H7 (cell line): ENCODE measurements at regions not wholly inside any gene's neighbourhood (a gene's known extent, or its start where the extent isn't known, plus 50 kb on each side); places are given as distances from the start of the nearest gene placed in this dataset.

ENCODE experiments used
- DNase-seq: peaks from one replicate; pipeline ENCODE4 v3.0.0; 2012
- H3K27me3 ChIP-seq: 2 replicates; pipeline ENCODE4 v1.6.0; 2011; ENCODE audit warnings: mild to moderate bottlenecking, low read length; ENCODE audit not compliant: control insufficient read depth, insufficient read depth
- H3K36me3 ChIP-seq: replicated peaks from 2 replicates; pipeline ENCODE4 v1.5.1; 2011; ENCODE audit warnings: low read length; ENCODE audit not compliant: control insufficient read depth, insufficient read depth
- H3K4me3 ChIP-seq: 2 replicates; pipeline ENCODE4 v1.5.1; 2011; ENCODE audit warnings: low read depth, mild to moderate bottlenecking, control low read depth, low read length, moderate library complexity; ENCODE audit not compliant: insufficient read depth

- peak; percentile 4 for DNase-seq
- H3K36me3 ChIP-seq: no peaks in the 10 kb centered on the region
- no peak overlapping the region for H3K4me3 ChIP-seq
- no peaks in the 10 kb centered on the region for H3K27me3 ChIP-seq
Observed at GRCh38 chr16:6165330-6165979, 1067.9 kb upstream of the EEF2KMT start.

- Histone ChIP-seq H3K4me3 (no peak overlapping the region), H3K27me3 (no peaks in the 10 kb centered on the region), H3K36me3 (no peaks in the 10 kb centered on the region)
- no peak for DNase-seq
Observed at GRCh38 chr16:6160871-6161270, 1063.3 kb upstream of the EEF2KMT start.

GRCh38 chr16:6160303-6160702 is 1062.7 kb upstream of the EEF2KMT start:
- Histone ChIP-seq H3K27me3 (no peaks in the 10 kb centered on the region), H3K4me3 (no peak overlapping the region), H3K36me3 (no peaks in the 10 kb centered on the region)
- no peak for DNase-seq

- Histone ChIP-seq H3K4me3 (no peak overlapping the region), H3K36me3 (no peaks in the 10 kb centered on the region), H3K27me3 (no peaks in the 10 kb centered on the region)
- no peak for DNase-seq
Observed at GRCh38 chr16:6157806-6158205, 1060.2 kb upstream of the EEF2KMT start.

GRCh38 chr16:6155271-6155670 is 1057.7 kb upstream of the EEF2KMT start:
- no peak for DNase-seq
- Histone ChIP-seq H3K36me3 (no peaks in the 10 kb centered on the region), H3K4me3 (no peak overlapping the region), H3K27me3 (no peaks in the 10 kb centered on the region)

GRCh38 chr16:6153901-6154300 is 1056.3 kb upstream of the EEF2KMT start:
- DNase-seq: no peak
- no peaks in the 10 kb centered on the region for H3K27me3 ChIP-seq
- H3K36me3 ChIP-seq: no peaks in the 10 kb centered on the region
- H3K4me3 ChIP-seq: no peak overlapping the region

GRCh38 chr16:6149031-6149430 is 1051.4 kb upstream of the EEF2KMT start:
- Histone ChIP-seq H3K27me3 (no peaks in the 10 kb centered on the region), H3K36me3 (no peaks in the 10 kb centered on the region), H3K4me3 (no peak overlapping the region)
- no peak for DNase-seq

GRCh38 chr16:6148361-6148760 is 1050.8 kb upstream of the EEF2KMT start:
- DNase-seq: no peak
- no peak overlapping the region for H3K4me3 ChIP-seq

GRCh38 chr16:6146874-6147425 is 1049.4 kb upstream of the EEF2KMT start:
- Histone ChIP-seq H3K27me3 (no peaks in the 10 kb centered on the region), H3K4me3 (no peak overlapping the region), H3K36me3 (no peaks in the 10 kb centered on the region)
- DNase-seq: peak; percentile 25

More at GRCh38 chr16:6148361-6148760, 1050.8 kb upstream of the EEF2KMT start:
- Histone ChIP-seq H3K36me3 (no peaks in the 10 kb centered on the region), H3K27me3 (no peaks in the 10 kb centered on the region)

GRCh38 chr16:6146356-6146755 is 1048.8 kb upstream of the EEF2KMT start:
- H3K36me3 ChIP-seq: no peaks in the 10 kb centered on the region
- no peak for DNase-seq
- H3K4me3 ChIP-seq: no peak overlapping the region
- H3K27me3 ChIP-seq: no peaks in the 10 kb centered on the region

- Histone ChIP-seq H3K27me3 (no peaks in the 10 kb centered on the region), H3K4me3 (no peak overlapping the region), H3K36me3 (no peaks in the 10 kb centered on the region)
- no peak for DNase-seq
Observed at GRCh38 chr16:6144463-6144862, 1046.9 kb upstream of the EEF2KMT start.

GRCh38 chr16:6143020-6143419 is 1045.4 kb upstream of the EEF2KMT start:
- Histone ChIP-seq H3K4me3 (no peak overlapping the region), H3K36me3 (no peaks in the 10 kb centered on the region), H3K27me3 (no peaks in the 10 kb centered on the region)
- DNase-seq: no peak

- DNase-seq: no peak
- Histone ChIP-seq H3K36me3 (no peaks in the 10 kb centered on the region), H3K4me3 (no peak overlapping the region), H3K27me3 (no peaks in the 10 kb centered on the region)
Observed at GRCh38 chr16:6133009-6133557, 1035.5 kb upstream of the EEF2KMT start.

- no peaks in the 10 kb centered on the region for H3K36me3 ChIP-seq
- no peak for DNase-seq
- H3K27me3 ChIP-seq: no peaks in the 10 kb centered on the region
- no peak overlapping the region for H3K4me3 ChIP-seq
Observed at GRCh38 chr16:6132121-6132520, 1034.5 kb upstream of the EEF2KMT start.

- no peaks in the 10 kb centered on the region for H3K36me3 ChIP-seq
- DNase-seq: no peak
- H3K27me3 ChIP-seq: no peaks in the 10 kb centered on the region
- no peak overlapping the region for H3K4me3 ChIP-seq
Observed at GRCh38 chr16:6131526-6132050, 1034.0 kb upstream of the EEF2KMT start.
